Nephron progenitor cell (in vitro differentiated cells): ENCODE measurements at regions not wholly inside any gene's neighbourhood (a gene's known extent, or its start where the extent isn't known, plus 50 kb on each side); places are given as distances from the start of the nearest gene placed in this dataset.

Experiments used
- DNase-seq: peaks from one replicate; pipeline ENCODE4 v3.0.0; 2021
- H3K27ac Mint-ChIP-seq: 2 replicates; pipeline ENCODE4 v1.8.0; 2021; ENCODE audit warnings: mild to moderate bottlenecking, moderate library complexity, mixed read lengths
- H3K27me3 Mint-ChIP-seq: 2 replicates; pipeline ENCODE4 v1.8.0; 2021; ENCODE audit warnings: mild to moderate bottlenecking, low read depth, mixed read lengths; ENCODE audit not compliant: poor library complexity
- H3K36me3 Mint-ChIP-seq: 2 replicates; pipeline ENCODE4 v1.8.0; 2021; ENCODE audit warnings: low read depth, mixed read lengths
- H3K4me1 Mint-ChIP-seq: 2 replicates; pipeline ENCODE4 v1.8.0; 2021; ENCODE audit warnings: mixed read lengths
- H3K4me3 Mint-ChIP-seq: 2 replicates; pipeline ENCODE4 v1.8.0; 2021; ENCODE audit warnings: mild to moderate bottlenecking, moderate library complexity, mixed read lengths
- H3K9me3 Mint-ChIP-seq: 2 replicates; pipeline ENCODE4 v1.8.0; 2021; ENCODE audit warnings: mild to moderate bottlenecking, moderate library complexity, mixed read lengths
- TF ChIP-seq, protein P1 (sequence below): fragments of 200-600 bp; sonication (generic); IDR thresholded peaks from 2 replicates; pipeline ENCODE4 v1.5.0; 2021; ENCODE audit warnings: antibody characterized with exemption

DNA sequence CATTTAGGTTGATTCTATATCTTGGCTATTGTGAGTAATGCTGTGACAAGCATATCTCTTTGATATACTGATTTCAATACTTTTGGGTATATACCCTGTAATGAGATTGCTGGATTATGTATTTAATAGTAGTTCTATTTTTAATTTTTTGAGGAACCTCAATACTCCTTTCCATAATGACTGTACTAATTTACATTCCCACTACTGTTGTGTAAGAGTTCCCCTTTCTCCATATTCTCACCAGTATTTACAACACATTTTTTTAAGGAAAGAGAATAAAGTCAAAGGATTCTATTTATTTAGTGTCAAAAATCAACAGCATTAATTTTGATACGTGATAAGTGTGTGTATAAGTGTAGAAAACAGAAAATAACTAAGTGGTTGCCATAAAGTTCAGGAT lies 356.4 kb upstream of the EDIL3 start:
- TF ChIP-seq, protein P1, sequence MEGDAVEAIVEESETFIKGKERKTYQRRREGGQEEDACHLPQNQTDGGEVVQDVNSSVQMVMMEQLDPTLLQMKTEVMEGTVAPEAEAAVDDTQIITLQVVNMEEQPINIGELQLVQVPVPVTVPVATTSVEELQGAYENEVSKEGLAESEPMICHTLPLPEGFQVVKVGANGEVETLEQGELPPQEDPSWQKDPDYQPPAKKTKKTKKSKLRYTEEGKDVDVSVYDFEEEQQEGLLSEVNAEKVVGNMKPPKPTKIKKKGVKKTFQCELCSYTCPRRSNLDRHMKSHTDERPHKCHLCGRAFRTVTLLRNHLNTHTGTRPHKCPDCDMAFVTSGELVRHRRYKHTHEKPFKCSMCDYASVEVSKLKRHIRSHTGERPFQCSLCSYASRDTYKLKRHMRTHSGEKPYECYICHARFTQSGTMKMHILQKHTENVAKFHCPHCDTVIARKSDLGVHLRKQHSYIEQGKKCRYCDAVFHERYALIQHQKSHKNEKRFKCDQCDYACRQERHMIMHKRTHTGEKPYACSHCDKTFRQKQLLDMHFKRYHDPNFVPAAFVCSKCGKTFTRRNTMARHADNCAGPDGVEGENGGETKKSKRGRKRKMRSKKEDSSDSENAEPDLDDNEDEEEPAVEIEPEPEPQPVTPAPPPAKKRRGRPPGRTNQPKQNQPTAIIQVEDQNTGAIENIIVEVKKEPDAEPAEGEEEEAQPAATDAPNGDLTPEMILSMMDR, result no peak
- Mint-ChIP-seq H3K4me1 (no peaks in the 10 kb centered on the region), H3K9me3 (no peaks in the 10 kb centered on the region), H3K36me3 (no peaks in the 10 kb centered on the region), H3K4me3 (no peak overlapping the region), H3K27ac (no peak overlapping the region), H3K27me3 (no peaks in the 10 kb centered on the region)
- DNase-seq, result no peak

DNA sequence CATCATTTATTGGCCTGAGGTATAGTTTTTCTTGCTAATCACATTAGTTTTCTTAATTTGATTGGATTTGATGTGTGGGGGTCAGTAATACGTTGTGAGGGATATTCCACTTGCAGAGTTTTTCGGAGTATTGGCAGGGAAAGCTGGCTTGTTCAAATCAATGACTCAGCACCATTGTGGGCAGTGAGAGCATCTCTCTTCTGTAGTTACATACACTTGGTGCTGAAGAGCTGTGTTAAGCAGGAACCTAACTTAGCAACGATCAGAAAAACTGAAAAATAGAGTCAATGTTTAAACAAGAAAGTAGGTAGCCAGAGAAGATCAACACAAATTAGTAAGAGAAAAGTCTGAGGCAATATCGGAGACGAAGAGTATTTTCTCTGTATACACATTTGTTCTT lies 344.6 kb upstream of the EDIL3 start:
- TF ChIP-seq, protein P1, result no peak
- no peaks in the 10 kb centered on the region for H3K4me1 Mint-ChIP-seq
- no peak overlapping the region for H3K4me3 Mint-ChIP-seq
- no peak for DNase-seq
- H3K27ac Mint-ChIP-seq, result no peak overlapping the region
- H3K9me3 Mint-ChIP-seq, result no peaks in the 10 kb centered on the region
- H3K27me3 Mint-ChIP-seq, result no peaks in the 10 kb centered on the region
- no peaks in the 10 kb centered on the region for H3K36me3 Mint-ChIP-seq

DNA sequence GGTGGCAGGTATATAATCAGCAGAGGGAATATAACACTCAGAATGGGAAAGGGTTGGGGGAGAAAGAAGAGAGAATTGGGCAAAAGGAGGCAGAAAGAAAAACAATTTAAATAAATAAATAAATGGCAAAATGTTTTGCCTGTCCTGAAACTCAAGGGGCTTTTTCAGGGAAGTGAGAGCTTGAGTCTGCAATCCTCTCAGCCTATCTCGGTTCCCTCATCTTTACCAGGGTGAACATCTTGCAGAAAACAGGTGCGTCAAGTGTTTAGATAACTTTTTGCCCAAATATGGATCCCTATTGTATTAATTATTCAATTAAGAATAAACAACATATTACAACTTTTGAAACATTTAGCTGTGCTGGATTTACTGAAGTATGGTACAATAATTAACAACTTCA lies 343.0 kb upstream of the EDIL3 start:
- Mint-ChIP-seq H3K36me3 (no peaks in the 10 kb centered on the region), H3K9me3 (no peaks in the 10 kb centered on the region), H3K27ac (no peak overlapping the region), H3K27me3 (no peaks in the 10 kb centered on the region), H3K4me3 (no peak overlapping the region), H3K4me1 (no peaks in the 10 kb centered on the region)
- TF ChIP-seq, protein P1, result no peak
- DNase-seq, result no peak

DNA sequence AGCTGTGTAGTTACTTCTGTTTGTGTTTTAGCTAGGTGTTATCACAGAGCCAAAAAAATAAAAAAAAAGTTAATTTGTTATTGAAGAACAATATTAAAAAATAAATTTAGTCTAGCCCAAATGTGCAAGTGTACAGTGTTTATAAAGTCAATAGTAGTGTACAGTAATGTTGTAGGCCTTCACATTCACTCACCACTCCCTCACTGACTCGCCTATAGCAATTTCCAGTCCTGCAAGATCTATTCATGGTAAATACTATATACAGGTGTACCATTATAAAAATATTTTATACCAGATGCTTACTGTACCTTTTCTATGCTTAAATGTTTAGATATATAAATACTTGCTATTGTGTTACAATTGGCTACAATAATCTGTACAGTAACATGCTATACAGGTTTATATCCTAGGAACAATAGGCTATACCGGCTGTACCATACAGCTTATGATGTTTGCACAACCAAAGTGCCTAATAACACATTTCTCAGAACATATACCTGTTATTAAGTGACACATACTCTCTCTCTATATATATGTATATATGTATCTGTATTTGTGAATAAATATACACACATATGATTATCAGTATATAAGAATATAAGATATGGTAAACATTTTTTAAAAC lies 341.4 kb upstream of the EDIL3 start:
- no peaks in the 10 kb centered on the region for H3K4me1 Mint-ChIP-seq
- DNase-seq, result no peak
- no peak overlapping the region for H3K27ac Mint-ChIP-seq
- H3K9me3 Mint-ChIP-seq, result no peaks in the 10 kb centered on the region
- no peak overlapping the region for H3K4me3 Mint-ChIP-seq
- H3K27me3 Mint-ChIP-seq, result no peaks in the 10 kb centered on the region
- TF ChIP-seq, protein P1, result no peak
- no peaks in the 10 kb centered on the region for H3K36me3 Mint-ChIP-seq

DNA sequence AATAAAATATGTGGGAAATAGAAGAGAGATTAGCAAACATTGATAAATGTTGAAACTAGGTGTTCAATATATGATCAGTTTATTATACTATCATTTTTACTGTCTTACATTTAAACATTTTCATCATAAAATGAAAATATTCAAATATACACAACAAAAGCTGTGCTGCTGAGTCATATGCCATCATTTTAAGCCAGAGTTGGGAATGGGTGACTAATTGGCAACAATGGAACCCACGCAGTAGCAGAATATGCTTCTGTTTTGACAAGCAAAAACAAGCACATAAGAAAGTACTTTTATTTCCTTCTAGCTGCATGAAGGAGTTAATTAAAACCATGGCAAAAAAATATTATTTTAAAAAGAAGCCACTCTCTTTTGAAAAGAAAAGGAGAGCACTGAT lies 340.0 kb upstream of the EDIL3 start:
- DNase-seq, result no peak
- Mint-ChIP-seq H3K9me3 (peaks cover under 1% of the 10 kb centered on the region), H3K27ac (no peak overlapping the region), H3K4me3 (no peak overlapping the region), H3K36me3 (no peaks in the 10 kb centered on the region), H3K27me3 (no peaks in the 10 kb centered on the region), H3K4me1 (no peaks in the 10 kb centered on the region)
- TF ChIP-seq, protein P1, result no peak

DNA sequence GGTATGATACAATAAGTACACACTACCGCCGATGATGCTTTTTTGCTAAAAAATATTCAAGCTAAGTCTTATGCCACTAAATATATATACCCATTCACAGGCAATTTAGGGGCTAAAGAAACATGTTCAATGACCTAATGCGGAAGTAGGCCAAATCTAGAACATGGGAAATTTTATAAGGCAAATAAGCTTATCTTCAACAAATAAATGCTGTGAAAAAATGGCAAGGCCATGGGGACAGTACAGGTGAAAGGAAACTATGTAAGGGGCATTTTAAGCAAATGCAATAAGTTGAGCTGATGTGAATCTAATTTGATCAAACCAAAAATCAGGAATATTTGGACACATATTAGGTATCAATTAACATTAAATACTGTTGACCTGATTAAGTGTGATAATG lies 339.5 kb upstream of the EDIL3 start:
- Mint-ChIP-seq H3K27ac (no peak overlapping the region), H3K9me3 (peaks cover 5% of the 10 kb centered on the region), H3K4me1 (no peaks in the 10 kb centered on the region), H3K36me3 (no peaks in the 10 kb centered on the region), H3K4me3 (no peak overlapping the region), H3K27me3 (no peaks in the 10 kb centered on the region)
- DNase-seq, result no peak
- TF ChIP-seq, protein P1, result no peak
